Panc1 (cell line): ENCODE measurements at regions not wholly inside any gene's neighbourhood (a gene's known extent, or its start where the extent isn't known, plus 50 kb on each side); places are given as distances from the start of the nearest gene placed in this dataset.

Experiments used
- CTCF ChIP-seq: fragments of 450-650 bp; IDR thresholded peaks from 2 replicates; pipeline ENCODE4 v1.5.1; 2017; ENCODE audit warnings: mild to moderate bottlenecking
- POLR2AphosphoS5 ChIP-seq: IDR thresholded peaks from 2 replicates; pipeline ENCODE4 v1.6.1; 2012; ENCODE audit warnings: mild to moderate bottlenecking, low read depth, low read length, moderate library complexity
- SIN3A ChIP-seq: IDR thresholded peaks from 2 replicates; pipeline ENCODE4 v1.6.1; 2012; ENCODE audit warnings: low read depth, mild to moderate bottlenecking, low read length, moderate library complexity, borderline replicate concordance; ENCODE audit not compliant: insufficient read depth

- TF ChIP-seq CTCF (no peak), POLR2AphosphoS5 (no peak), SIN3A (no peak)
These were observed 1153.0 kb upstream of the TMEM132C start for GRCh38 chr12:127113945-127114344.
